Sciatic nerve (tissue), 2 donors: ENCODE measurements at regions not wholly inside any gene's neighbourhood (a gene's known extent, or its start where the extent isn't known, plus 50 kb on each side); places are given as distances from the start of the nearest gene placed in this dataset.

Experiments
- ATAC-seq: fragments of 200-7000 bp; cut with Tn5 transposase; one replicate; pipeline ENCODE4 v1.9.1; 2020; ENCODE audit warnings: mild to moderate bottlenecking, moderate library complexity
- DNase-seq: peaks from one replicate; pipeline ENCODE4 v3.0.0-alpha.2; 2020; ENCODE audit warnings: low spot score
- intact Hi-C: fragments of 100-400 bp; cut with DNase I; formaldehyde crosslinking; loops from one replicate; pipeline ENCODE4 v1.14.2; 2022
- donor health status: DM: no; HTN: no; CAD: no.
- donor health status: DM: no; HTN: no; CAD: no.

GRCh38 chr1:38465460-38465859, 394.1 kb downstream of the RRAGC start:
- no peak for ATAC-seq
- intact Hi-C loops: no loop called here

DNA sequence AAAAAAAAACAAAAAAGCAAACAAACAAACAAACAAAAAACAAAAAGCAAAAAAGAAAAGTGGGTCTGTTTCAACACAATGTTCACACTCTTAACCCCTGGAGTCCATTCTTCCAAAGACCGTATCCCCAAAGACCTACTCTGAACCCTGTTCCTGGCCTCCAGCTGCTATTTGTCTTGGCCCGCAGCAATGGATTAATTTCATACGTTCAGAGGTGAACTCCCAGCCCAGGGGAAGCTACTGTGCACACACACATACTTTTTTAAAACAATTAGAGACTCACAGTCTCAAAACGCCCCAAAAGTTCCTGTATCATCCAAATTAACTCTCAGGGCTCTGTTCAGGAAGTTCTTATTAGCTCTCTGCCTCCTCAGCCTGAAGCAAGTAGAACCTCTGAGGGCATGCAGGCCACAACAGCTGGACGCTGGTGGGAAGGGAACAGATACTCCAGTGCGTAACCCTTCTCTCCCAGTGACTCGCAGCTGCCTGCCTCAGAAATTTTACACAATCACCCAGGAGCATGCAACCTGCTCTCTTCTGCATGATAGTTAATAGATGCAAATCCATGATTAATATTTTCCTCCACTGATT, 395.4 kb downstream of the RRAGC start:
- peak; percentile 97 for ATAC-seq
- no peak for DNase-seq
- intact Hi-C loops: no loop called here

More at GRCh38 chr1:38465460-38465859, 394.1 kb downstream of the RRAGC start:
- DNase-seq: no peak

GRCh38 chr1:38463074-38463473, 396.5 kb downstream of the RRAGC start:
- ATAC-seq (no peak), DNase-seq (no peak)
- intact Hi-C loops: no loop called here

- intact Hi-C loops: no loop called here
- no peak for DNase-seq
- no peak for ATAC-seq
Observed at GRCh38 chr1:38456531-38456876, 403.1 kb downstream of the RRAGC start.

DNA sequence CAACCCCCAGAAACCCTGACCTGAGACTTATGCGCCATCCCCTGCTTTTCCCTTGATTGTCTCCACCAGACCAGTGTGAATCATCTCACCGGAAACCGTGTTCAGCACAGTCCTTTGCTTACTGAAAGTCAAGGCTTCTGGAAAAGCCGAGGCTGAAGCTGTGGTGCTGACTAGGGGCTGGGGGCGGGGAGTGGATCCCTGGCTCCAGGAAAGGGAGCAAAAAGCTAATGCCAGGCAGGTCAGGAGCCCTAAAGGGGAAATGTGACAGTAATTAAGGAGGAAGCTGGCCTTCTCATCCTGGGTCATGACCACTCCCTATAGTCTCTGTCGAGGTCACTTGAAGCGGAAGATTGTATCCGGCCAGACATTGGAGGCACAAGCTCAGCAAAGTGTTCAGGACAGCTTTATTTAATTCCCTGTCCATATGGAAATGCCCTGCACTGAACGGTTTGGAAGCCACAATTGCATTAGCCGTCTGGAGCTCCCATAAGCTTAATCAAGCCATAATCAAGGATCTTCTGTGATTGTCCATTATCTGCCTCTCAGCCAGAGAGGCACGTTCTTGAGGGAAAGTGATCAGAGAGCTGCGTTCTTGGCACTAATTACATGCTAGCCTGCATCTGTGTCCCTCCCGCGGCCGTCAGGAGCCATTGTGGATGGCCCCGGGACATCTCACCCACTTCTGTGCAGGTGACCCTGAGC, 403.6 kb downstream of the RRAGC start:
- DNase-seq: no peak
- no peak for ATAC-seq
- intact Hi-C loops: no loop called here

GRCh38 chr1:38454749-38455441, 404.7 kb downstream of the RRAGC start:
- no peak for ATAC-seq
- intact Hi-C loops: no loop called here
- no peak for DNase-seq

- intact Hi-C loops: no loop called here
- no peak for ATAC-seq
- no peak for DNase-seq
Observed at GRCh38 chr1:38454236-38454635, 405.3 kb downstream of the RRAGC start.

DNA sequence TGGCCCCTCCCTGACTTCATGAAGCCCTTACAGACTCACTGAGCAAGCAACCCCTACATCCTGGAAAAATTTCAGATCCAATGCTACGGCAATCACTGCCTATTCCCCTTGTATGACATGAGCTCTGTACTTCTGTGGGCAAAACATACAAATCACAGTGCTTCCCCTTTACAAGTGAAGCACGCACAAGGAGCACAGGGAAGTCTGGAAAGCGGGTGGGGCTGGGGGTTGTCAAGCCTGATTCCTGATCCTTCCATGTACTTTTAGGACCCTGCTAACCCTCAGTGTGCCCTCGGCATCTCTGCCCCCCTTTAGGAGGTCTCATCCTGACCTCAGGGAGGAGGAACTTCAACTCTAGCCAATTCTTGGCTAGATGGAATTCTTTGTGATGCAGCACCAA, 405.7 kb upstream of the POU3F1 start:
- no peak for ATAC-seq
- intact Hi-C loops: no loop called here
- no peak for DNase-seq

DNA sequence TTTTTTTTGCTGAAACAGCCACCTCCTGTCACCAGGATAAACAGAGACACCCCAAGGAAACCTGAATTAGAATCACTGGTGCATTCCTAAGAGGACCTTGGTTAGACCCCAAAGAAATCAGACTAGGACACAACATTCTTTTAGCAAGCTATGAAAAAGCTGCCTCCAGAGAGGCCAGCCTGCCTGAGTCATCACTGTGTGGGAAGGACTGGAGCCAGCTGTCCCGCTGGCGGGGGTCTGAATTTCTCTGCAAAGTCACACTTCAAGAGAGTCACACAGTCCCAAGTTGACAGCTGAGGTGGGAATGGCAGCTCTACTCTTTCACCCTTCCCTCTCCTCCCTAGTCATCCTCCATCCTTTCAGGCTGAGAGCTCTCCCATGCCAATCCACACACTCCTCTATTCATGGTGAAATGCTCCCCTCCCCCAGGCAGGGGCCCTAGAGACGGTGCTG, 405.0 kb upstream of the POU3F1 start:
- intact Hi-C loops: no loop called here
- peak; percentile 86 for ATAC-seq
- no peak for DNase-seq

GRCh38 chr1:38448893-38449292, 402.3 kb upstream of the POU3F1 start:
- ATAC-seq (no peak), DNase-seq (no peak)
- intact Hi-C loops: no loop called here

GRCh38 chr1:38446936-38447335, 400.3 kb upstream of the POU3F1 start:
- no peak for ATAC-seq
- intact Hi-C loops: no loop called here
- no peak for DNase-seq

DNA sequence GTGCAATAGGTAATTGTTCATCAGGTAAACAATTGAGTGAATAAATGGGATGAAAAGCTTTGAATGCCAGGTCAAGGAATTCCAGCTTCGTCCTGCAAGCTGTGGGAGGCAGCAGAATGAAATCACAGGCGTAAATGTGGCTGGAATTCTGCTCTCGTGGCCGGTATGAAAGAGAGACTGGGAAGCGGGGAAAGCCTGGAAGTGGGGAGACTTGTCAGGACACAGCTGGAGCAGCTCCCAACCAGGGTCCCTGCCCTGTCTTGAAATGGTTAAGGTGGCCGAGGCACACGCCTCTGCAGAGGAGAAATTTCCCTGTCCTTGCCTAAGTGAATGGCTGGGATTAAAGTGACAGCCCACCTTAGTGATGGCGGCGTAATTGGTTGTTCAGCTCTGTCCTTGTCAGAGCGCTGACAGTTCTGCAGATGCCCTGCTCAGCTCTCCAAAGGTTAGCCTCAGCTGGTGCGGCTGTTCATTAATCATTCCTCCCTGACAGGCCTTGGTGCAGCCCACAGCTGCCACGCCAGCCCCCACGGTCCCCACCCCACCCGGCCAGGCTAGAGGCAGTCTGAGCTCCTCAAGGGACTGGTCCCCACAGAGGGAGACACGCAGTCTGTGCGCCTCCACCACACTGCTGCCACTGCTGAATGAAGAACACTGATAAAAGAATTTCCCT, 398.3 kb upstream of the POU3F1 start:
- DNase-seq (no peak), ATAC-seq (no peak)
- intact Hi-C loops: no loop called here

DNA sequence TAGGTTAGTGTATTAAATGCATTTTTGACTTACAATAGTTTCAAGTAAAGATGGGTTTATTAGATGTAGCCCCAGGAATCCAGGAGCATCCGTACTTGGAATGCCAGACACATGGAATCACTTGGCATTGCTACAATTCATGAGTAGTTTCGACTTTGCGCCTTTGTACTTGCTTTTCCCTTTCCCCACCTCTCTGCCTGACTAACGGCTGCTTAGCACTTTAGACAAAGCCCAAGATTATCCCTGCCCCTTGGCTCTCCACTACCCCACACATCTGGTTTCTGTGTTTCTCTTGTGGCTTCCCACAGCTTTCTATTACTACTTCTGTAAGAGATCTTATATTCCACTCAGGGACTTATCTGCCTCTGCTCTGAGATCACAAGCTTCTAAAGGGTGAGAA, 397.7 kb upstream of the POU3F1 start:
- intact Hi-C loops: no loop called here

DNA sequence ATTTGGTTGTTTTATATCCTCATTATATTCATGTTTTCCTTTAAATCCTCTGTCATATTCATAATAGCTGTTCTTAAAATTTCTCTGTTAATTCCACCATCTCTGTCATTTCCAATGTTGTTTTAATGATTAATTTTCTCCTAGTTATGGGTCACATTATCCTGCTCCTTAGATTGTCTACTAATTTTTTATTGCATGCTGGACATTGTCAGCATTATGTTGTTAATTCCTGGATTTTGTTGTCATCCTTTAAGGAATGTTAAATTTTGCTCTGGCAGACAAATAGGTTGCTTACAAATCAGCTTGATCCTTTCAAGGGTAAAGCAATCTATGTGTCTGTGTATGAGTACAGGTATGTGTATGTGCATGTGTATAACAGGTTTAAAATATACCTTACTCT, 393.8 kb upstream of the POU3F1 start:
- ATAC-seq (no peak), DNase-seq (no peak)
- intact Hi-C loops: no loop called here

More for the DNA sequence above, 397.7 kb upstream of the POU3F1 start:
- ATAC-seq (peak; percentile 74), DNase-seq (no peak)

DNA sequence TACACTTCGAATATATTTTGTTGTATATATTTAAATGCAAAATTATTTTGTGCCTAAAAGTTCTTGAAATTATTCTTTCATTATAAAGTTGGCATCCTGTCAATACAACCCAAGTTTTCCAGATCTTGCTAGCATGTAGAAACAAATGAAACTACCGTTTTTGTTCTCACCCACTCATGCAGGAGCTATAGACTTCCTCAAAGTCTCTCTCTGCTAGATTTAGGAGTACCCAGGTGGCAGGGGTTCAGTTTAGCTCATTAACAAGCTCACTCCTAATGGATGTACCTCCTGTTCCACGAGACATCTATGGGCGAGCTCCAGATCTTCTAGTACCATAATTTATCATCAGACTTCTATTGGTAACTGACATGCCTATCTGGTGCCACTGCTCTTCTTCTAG, 390.2 kb upstream of the POU3F1 start:
- intact Hi-C loops: no loop called here
- DNase-seq (no peak), ATAC-seq (no peak)

GRCh38 chr1:38436006-38436405, 389.4 kb upstream of the POU3F1 start:
- DNase-seq: no peak
- no peak for ATAC-seq
- intact Hi-C loops: no loop called here

- intact Hi-C loops: loop anchor here (5.0 kb wide), 1 partner anchor 899 kb away; no protein-coding TSS in a partner anchor
- DNase-seq (no peak), ATAC-seq (no peak)
Observed at GRCh38 chr1:38433084-38433722, 386.6 kb upstream of the POU3F1 start.

DNA sequence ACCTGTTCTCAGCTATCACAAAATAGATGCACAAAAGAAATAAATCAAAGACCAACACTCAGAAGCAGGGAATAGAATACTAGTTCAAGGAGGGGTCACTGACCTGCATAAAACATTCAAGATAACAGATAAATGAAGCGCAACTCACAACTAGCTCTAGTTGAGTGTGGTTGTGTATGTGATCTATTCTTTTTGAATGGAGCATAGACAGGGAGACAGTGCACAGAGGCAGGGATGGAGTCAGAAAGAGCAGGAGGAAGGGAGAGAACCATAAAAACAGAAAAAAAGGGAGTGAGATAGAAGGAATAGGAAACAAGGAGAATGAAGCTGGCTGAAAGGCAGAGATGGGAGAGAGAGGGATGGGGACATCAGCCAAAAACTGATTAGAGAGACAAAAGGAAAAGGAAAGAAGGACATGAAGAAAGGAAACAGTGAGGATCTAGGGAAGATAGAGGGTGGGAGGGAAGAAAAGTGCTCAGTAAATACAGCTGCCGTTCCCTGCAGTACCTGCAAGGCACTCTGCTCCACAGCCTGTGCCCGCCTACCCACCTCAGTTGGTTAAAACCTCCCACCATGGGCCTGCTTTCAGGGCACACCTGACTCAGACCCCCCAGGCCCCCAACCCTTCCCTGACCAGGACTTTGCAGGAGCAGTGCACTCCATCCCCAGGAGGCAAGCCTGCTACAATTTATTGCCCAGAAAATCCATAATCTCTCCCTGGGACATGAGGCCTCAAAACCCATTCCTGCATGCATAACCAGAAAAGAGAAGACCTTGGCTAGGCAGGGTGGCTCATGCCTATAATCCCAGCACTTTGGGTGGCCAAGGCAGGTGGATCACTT, 385.2 kb upstream of the POU3F1 start:
- DNase-seq (no peak), ATAC-seq (no peak)
- intact Hi-C loops: loop anchor here (5.0 kb wide), 1 partner anchor 901 kb away; no protein-coding TSS in a partner anchor
